Right lobe of liver (tissue), 4 donors: ENCODE measurements at regions not wholly inside any gene's neighbourhood (a gene's known extent, or its start where the extent isn't known, plus 50 kb on each side); places are given as distances from the start of the nearest gene placed in this dataset.

Experiments used
- CTCF ChIP-seq, 4 donors: fragments of 200-600 bp in 3 of 4; fragments of 450-650 bp in 1 of 4; IDR thresholded peaks; one replicate each; pipeline versions ENCODE4 v1.5.1 to v1.8.0; 2016 to 2022; ENCODE audit warnings: antibody characterized with exemption in 4 of 4, mild to moderate bottlenecking in 2 of 4
- POLR2A ChIP-seq: fragments of 450-650 bp; IDR thresholded peaks from one replicate; pipeline ENCODE4 v1.6.1; 2017; ENCODE audit warnings: antibody characterized with exemption, mild to moderate bottlenecking
- donor health status: DM: no; HTN: no; CAD: no.
- donor health status: DM: no; HTN: no; CAD: no.
- donor health status: DM: no; HTN: yes; CAD: no.

- TF ChIP-seq CTCF (IDR thresholded peaks at IDR 0.05): no peak
- no peak for TF ChIP-seq POLR2A
Measured at GRCh38 chr3:182521339-182521738, 272.0 kb upstream of the ATP11B start.
